ENCODE measurements at regions not wholly inside any gene's neighbourhood (a gene's known extent, or its start where the extent isn't known, plus 50 kb on each side); places are given as distances from the start of the nearest gene placed in this dataset.
"Not testable (repeated sequence)": the region's sequence is repeated elsewhere in the genome, so short reads cannot be mapped to it uniquely, and the experiment has no call there.

DNA sequence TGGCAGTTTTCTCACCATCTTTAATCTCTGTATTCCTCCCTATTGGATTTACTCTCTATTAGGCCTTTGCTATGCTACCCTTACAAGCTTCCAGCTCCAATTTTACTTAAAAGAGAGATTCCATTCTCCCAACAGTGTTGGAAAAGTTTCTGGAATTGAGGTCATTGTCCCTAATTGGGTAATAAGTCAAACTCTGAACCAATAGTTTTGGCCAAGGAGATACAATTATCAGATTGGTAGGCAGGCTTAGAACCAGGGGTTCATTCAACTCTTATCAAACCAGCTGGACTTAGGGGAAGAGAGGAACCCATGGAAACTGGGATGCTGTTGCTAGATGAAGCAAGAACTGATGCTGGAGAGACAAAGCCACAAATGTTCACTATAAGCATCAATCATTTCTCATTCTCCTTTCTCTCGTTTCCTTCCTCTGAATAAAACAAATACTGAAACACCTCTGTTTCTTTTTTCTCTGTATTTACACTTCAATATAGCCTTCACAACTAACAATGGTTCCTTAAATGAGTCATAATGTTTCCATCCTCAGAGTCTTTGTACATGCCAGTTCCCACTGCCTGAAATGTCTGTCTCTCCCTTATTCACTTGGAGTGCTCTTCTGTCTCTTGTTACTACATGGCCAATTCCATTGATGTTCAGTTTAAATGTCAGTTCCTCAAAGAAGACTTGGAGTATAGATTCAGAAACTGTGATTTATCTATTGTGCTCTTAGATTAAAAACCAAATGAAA is 587.3 kb downstream of the GABRG2 start:
- intact Hi-C loops (cut with DNase I, micrococcal nuclease) = no loop called here
- Mint-ChIP-seq H3K27ac (no peak overlapping the region), H3K36me3 (ENCODE audit: low read depth) (no peaks in the 10 kb centered on the region), H3K4me1 (no peaks in the 10 kb centered on the region), H3K4me3 (no peak overlapping the region), H3K27me3 (no peaks in the 10 kb centered on the region), H3K9me3 (ENCODE audit: low read depth) (peaks cover 18% of the 10 kb centered on the region)
- CTCF ChIA-PET = no interaction called here
- ATAC-seq = no peak
- POLR2A ChIA-PET = no interaction called here
- DNase-seq = no peak

- no peak overlapping the region for H3K4me3 Mint-ChIP-seq
- H3K27ac Mint-ChIP-seq = no peak overlapping the region
- ATAC-seq (no peak), DNase-seq (no peak)
- H3K9me3 Mint-ChIP-seq (ENCODE audit: low read depth) = peaks cover 10% of the 10 kb centered on the region
- intact Hi-C loops (cut with DNase I, micrococcal nuclease) = no loop called here
- no peaks in the 10 kb centered on the region for H3K36me3 Mint-ChIP-seq (ENCODE audit: low read depth)
- POLR2A ChIA-PET = no interaction called here
- no peaks in the 10 kb centered on the region for H3K27me3 Mint-ChIP-seq
- H3K4me1 Mint-ChIP-seq = no peaks in the 10 kb centered on the region
- CTCF ChIA-PET = no interaction called here
Observed at GRCh38 chr5:162657076-162657475, 589.5 kb downstream of the GABRG2 start.

DNA sequence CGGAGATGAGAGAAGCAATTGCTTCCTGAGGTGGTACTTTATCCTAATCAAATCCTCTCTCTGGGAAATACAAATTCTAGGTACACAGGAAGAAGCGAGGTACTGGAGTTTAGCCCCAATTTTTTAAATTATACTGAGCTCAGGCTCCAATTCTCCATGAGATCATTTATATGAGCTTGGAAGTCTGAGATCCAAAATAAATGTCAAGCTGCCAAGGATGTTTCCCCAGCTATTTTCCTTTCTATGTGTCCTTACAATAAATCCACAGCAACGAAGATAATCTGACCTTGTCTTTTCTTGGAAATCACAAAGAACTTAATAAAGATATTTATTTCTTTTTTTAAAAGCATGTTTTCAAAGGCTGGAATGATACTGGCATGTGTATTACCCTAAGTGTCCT is 597.3 kb downstream of the GABRG2 start:
- no peaks in the 10 kb centered on the region for H3K4me1 Mint-ChIP-seq
- POLR2A ChIA-PET = no interaction called here

GRCh38 chr5:162668926-162669325 is 601.4 kb downstream of the GABRG2 start:
- ATAC-seq (no peak), DNase-seq (no peak)
- Mint-ChIP-seq H3K9me3 (ENCODE audit: low read depth) (peaks cover under 1% of the 10 kb centered on the region), H3K27me3 (no peaks in the 10 kb centered on the region), H3K4me3 (no peak overlapping the region), H3K36me3 (ENCODE audit: low read depth) (no peaks in the 10 kb centered on the region), H3K27ac (no peak overlapping the region), H3K4me1 (no peaks in the 10 kb centered on the region)
- intact Hi-C loops (cut with DNase I, micrococcal nuclease) = no loop called here
- CTCF ChIA-PET = no interaction called here
- POLR2A ChIA-PET = no interaction called here

More for the DNA sequence above, 597.3 kb downstream of the GABRG2 start:
- Mint-ChIP-seq H3K9me3 (ENCODE audit: low read depth) (peaks cover 4% of the 10 kb centered on the region), H3K27me3 (no peaks in the 10 kb centered on the region), H3K27ac (no peak overlapping the region), H3K36me3 (ENCODE audit: low read depth) (no peaks in the 10 kb centered on the region), H3K4me3 (no peak overlapping the region)
- intact Hi-C loops (cut with DNase I, micrococcal nuclease) = no loop called here
- ATAC-seq = no peak
- no peak for DNase-seq
- CTCF ChIA-PET = no interaction called here

- no peaks in the 10 kb centered on the region for H3K4me1 Mint-ChIP-seq
- H3K4me3 Mint-ChIP-seq = no peak overlapping the region
- POLR2A ChIA-PET = no interaction called here
- no peaks in the 10 kb centered on the region for H3K27me3 Mint-ChIP-seq
- no peaks in the 10 kb centered on the region for H3K36me3 Mint-ChIP-seq (ENCODE audit: low read depth)
- intact Hi-C loops (cut with DNase I, micrococcal nuclease) = no loop called here
- ATAC-seq (no peak), DNase-seq (no peak)
- CTCF ChIA-PET = no interaction called here
- no peak overlapping the region for H3K27ac Mint-ChIP-seq
- H3K9me3 Mint-ChIP-seq (ENCODE audit: low read depth) = no peaks in the 10 kb centered on the region
Observed at GRCh38 chr5:162672061-162672460, 604.5 kb downstream of the GABRG2 start.

- POLR2A ChIA-PET = no interaction called here
- intact Hi-C loops (cut with DNase I, micrococcal nuclease) = no loop called here
- DNase-seq (no peak), ATAC-seq (no peak)
- CTCF ChIA-PET = no interaction called here
- no peak overlapping the region for H3K4me3 Mint-ChIP-seq
- no peaks in the 10 kb centered on the region for H3K27me3 Mint-ChIP-seq
- H3K36me3 Mint-ChIP-seq (ENCODE audit: low read depth) = no peaks in the 10 kb centered on the region
- H3K27ac Mint-ChIP-seq = no peak overlapping the region
- no peaks in the 10 kb centered on the region for H3K4me1 Mint-ChIP-seq
- H3K9me3 Mint-ChIP-seq (ENCODE audit: low read depth) = peaks cover 9% of the 10 kb centered on the region
Observed at GRCh38 chr5:162683284-162683683, 615.7 kb downstream of the GABRG2 start.

DNA sequence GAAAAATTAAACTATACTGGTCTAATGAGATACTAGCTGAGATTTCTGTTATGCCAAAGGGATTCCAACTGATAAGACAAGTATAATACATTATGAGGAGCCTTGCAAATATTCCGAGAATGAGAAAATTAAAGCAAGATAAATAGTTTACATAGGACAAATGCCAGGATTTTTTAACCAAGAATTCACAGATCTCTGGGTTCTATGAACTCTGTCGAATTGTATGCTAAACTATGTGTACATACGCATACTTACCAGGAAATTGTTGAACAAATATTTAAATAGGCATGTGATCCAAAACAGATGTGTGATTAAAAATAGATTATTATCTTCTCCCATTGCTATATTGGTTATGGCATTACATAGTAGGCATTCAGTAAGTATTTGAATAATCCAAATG is 616.6 kb downstream of the GABRG2 start:
- no peaks in the 10 kb centered on the region for H3K36me3 Mint-ChIP-seq (ENCODE audit: low read depth)
- POLR2A ChIA-PET = no interaction called here
- CTCF ChIA-PET = no interaction called here
- ATAC-seq = no peak
- intact Hi-C loops (cut with DNase I, micrococcal nuclease) = no loop called here
- no peaks in the 10 kb centered on the region for H3K4me1 Mint-ChIP-seq
- H3K4me3 Mint-ChIP-seq = no peak overlapping the region
- H3K27ac Mint-ChIP-seq = no peak overlapping the region
- H3K27me3 Mint-ChIP-seq = no peaks in the 10 kb centered on the region
- peaks cover 9% of the 10 kb centered on the region for H3K9me3 Mint-ChIP-seq (ENCODE audit: low read depth)
- no peak for DNase-seq

- peaks cover 9% of the 10 kb centered on the region for H3K9me3 Mint-ChIP-seq (ENCODE audit: low read depth)
- DNase-seq = no peak
- no peaks in the 10 kb centered on the region for H3K36me3 Mint-ChIP-seq (ENCODE audit: low read depth)
- ATAC-seq = no peak
- no peak overlapping the region for H3K27ac Mint-ChIP-seq
- intact Hi-C loops (cut with DNase I, micrococcal nuclease) = no loop called here
- ChIA-PET CTCF (no interaction called here), POLR2A (no interaction called here)
- H3K4me3 Mint-ChIP-seq = no peak overlapping the region
- H3K4me1 Mint-ChIP-seq = no peaks in the 10 kb centered on the region
- H3K27me3 Mint-ChIP-seq = no peaks in the 10 kb centered on the region
Observed at GRCh38 chr5:162685302-162685701, 617.7 kb downstream of the GABRG2 start.

- POLR2A ChIA-PET; H3K4me3 Mint-ChIP-seq; H3K4me1 Mint-ChIP-seq; H3K36me3 Mint-ChIP-seq (ENCODE audit: low read depth); CTCF ChIA-PET; H3K27me3 Mint-ChIP-seq; DNase-seq; intact Hi-C loops (cut with DNase I, micrococcal nuclease); H3K9me3 Mint-ChIP-seq (ENCODE audit: low read depth); H3K27ac Mint-ChIP-seq; ATAC-seq: not testable (repeated sequence)
Observed at GRCh38 chr5:162696272-162696671, 628.7 kb downstream of the GABRG2 start.

DNA sequence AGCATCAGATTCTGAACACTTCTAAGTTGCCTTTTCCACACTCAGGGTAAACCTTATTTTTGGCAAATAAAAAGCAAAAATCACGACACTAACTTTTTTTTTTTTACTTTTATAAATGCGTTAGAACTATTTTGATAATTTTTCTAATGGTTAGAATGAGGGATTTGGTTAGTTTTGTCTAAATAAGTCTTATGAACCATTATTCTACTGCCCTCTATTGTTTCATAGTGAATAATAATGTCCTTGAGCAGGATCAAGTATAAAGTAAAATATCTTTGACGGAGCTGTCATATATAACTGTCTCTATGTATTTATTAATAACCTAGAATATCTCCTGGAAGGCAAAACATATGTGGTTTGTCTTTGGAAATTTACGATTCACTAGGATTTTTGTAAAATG is 631.8 kb downstream of the GABRG2 start:
- DNase-seq (no peak), ATAC-seq (no peak)
- H3K27ac Mint-ChIP-seq = no peak overlapping the region
- H3K4me1 Mint-ChIP-seq = no peaks in the 10 kb centered on the region
- H3K36me3 Mint-ChIP-seq (ENCODE audit: low read depth) = no peaks in the 10 kb centered on the region
- CTCF ChIA-PET = no interaction called here
- H3K4me3 Mint-ChIP-seq = no peak overlapping the region
- POLR2A ChIA-PET = no interaction called here
- intact Hi-C loops (cut with DNase I, micrococcal nuclease) = no loop called here
- H3K9me3 Mint-ChIP-seq (ENCODE audit: low read depth) = peaks cover 3% of the 10 kb centered on the region
- H3K27me3 Mint-ChIP-seq = no peaks in the 10 kb centered on the region

DNA sequence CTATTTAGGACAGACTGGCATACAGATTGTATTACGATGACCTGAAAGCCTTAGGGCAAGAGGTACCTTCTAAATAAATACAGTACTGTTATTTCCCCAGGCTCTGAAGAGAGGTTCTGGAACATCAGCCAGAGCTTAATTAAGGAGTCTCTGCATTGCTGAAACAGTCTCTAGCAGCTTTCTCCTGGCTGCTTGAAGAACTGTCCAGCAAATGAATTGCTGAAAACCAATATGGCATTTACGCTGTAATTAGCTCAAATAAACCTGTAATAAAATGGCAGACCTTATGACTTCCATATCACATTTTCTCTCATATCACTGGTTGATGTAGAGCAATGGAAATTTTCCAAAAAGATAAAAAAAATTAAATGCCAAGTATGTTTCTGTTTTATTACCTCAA is 636.3 kb downstream of the GABRG2 start:
- Mint-ChIP-seq H3K9me3 (ENCODE audit: low read depth) (peaks cover 6% of the 10 kb centered on the region), H3K27ac (no peak overlapping the region), H3K27me3 (no peaks in the 10 kb centered on the region), H3K36me3 (ENCODE audit: low read depth) (no peaks in the 10 kb centered on the region), H3K4me1 (no peaks in the 10 kb centered on the region), H3K4me3 (no peak overlapping the region)
- no peak for ATAC-seq
- CTCF ChIA-PET = no interaction called here
- no peak for DNase-seq
- intact Hi-C loops (cut with DNase I, micrococcal nuclease) = no loop called here
- POLR2A ChIA-PET = no interaction called here

DNA sequence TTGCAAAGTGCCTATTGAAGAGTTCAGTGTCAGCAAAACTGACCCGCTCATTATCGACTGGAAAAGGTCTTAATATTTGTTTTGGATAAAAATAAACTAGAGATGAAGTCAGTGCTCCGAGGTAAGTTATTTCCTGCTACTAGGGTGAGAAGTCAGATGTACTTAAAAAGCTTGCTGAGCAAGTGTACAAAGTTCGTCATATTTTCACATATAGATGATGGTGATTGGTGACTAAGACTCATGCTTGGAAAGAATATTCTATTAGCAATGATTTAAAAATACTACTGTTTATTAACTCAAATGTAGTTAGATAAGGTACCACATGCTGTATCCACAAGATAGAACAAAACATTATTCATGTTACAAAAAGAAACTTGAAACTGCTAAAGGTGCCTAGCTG is 643.7 kb downstream of the GABRG2 start:
- no peaks in the 10 kb centered on the region for H3K27me3 Mint-ChIP-seq
- no peaks in the 10 kb centered on the region for H3K4me1 Mint-ChIP-seq
- H3K9me3 Mint-ChIP-seq (ENCODE audit: low read depth) = peaks cover 2% of the 10 kb centered on the region
- ChIA-PET POLR2A (no interaction called here), CTCF (no interaction called here)
- intact Hi-C loops (cut with DNase I, micrococcal nuclease) = no loop called here
- ATAC-seq (no peak), DNase-seq (no peak)
- H3K27ac Mint-ChIP-seq = no peak overlapping the region
- no peaks in the 10 kb centered on the region for H3K36me3 Mint-ChIP-seq (ENCODE audit: low read depth)
- no peak overlapping the region for H3K4me3 Mint-ChIP-seq

- POLR2A ChIA-PET = interaction anchor here (0.7 kb wide), 1 partner anchor 1737 kb away, joined by 3 read pairs; no protein-coding TSS in a partner anchor
- no peak overlapping the region for H3K27ac Mint-ChIP-seq
Observed at GRCh38 chr5:162719720-162720119, 652.1 kb downstream of the GABRG2 start.

More at GRCh38 chr5:162719720-162720119, 652.1 kb downstream of the GABRG2 start:
- CTCF ChIA-PET = interaction anchor here (0.8 kb wide), 1 partner anchor 485 kb away, joined by 3 read pairs; no protein-coding TSS in a partner anchor
- intact Hi-C loops (cut with DNase I, micrococcal nuclease) = loop anchor here in 1 of 2 experiments (2.0 kb wide), 1 partner anchor 59 kb away; no protein-coding TSS in a partner anchor
- Mint-ChIP-seq H3K4me3 (no peak overlapping the region), H3K9me3 (ENCODE audit: low read depth) (peaks cover 23% of the 10 kb centered on the region), H3K27me3 (no peaks in the 10 kb centered on the region), H3K4me1 (no peaks in the 10 kb centered on the region), H3K36me3 (ENCODE audit: low read depth) (no peaks in the 10 kb centered on the region)
- DNase-seq (no peak), ATAC-seq (no peak)
